ENCODE measurements at regions not wholly inside any gene's neighbourhood (a gene's known extent, or its start where the extent isn't known, plus 50 kb on each side); places are given as distances from the start of the nearest gene placed in this dataset.
A peak's percentile ranks its signal among the peaks of the same experiment; 100 is the strongest.

- ATAC-seq, result no peak
Measured at GRCh38 chr9:103798620-103799019, 295.5 kb upstream of the SMC2 start.

DNA sequence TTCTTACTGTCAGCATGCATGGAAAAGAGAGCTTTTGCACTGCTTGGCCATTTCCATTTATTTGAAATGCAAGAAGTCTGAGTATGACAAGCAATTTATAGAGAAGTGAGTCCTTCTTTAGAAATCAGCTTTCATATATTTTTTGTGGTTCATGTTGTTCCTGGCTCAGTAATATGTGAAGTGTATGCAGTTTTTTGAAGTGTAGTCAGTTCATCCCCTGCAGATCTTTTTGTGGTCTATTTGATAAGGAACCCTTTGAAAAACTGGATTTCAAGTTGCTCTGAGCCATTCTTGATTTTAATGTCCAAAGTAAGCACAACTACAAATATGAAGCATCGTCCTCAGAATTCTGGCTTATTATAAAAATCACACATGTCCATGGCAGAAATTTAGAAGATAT, 294.1 kb upstream of the SMC2 start:
- H3K4me3 ChIP-seq (ENCODE audit: low read length), result no peak overlapping the region
- no peaks in the 10 kb centered on the region for H3K36me3 Mint-ChIP-seq
- no peak for DNase-seq
- peaks cover 0 to 6% (median 0%) of the 10 kb centered on the region in 11 donors for H3K9me3 Mint-ChIP-seq
- intact Hi-C loops (cut with micrococcal nuclease), result loop anchor here in 1 of 2 donors (10.0 kb wide), 1 partner anchor 945 kb away; the partner anchor contains the start of gene NIPSNAP3A
- peaks cover 0 to 4% (median 0%) of the 10 kb centered on the region in 5 donors for H3K27me3 Mint-ChIP-seq
- POLR2A ChIA-PET, result no interaction called here
- peaks cover 0 to 5% (median 0%) of the 10 kb centered on the region in 7 donors for H3K4me1 Mint-ChIP-seq
- no peak for ATAC-seq
- H3K9me3 ChIP-seq (ENCODE audit: control insufficient read depth in 2 of 3, low read length in 3 of 3), result no peaks in the 10 kb centered on the region
- H3K4me3 Mint-ChIP-seq, result no peak overlapping the region
- no peak overlapping the region for H3K27ac Mint-ChIP-seq
- no peak overlapping the region for H3K27ac ChIP-seq (ENCODE audit: low read depth, low read length)
- H3K36me3 ChIP-seq (ENCODE audit: control insufficient read depth in 2 of 3, insufficient read depth in 3 of 3, low read length in 3 of 3), result no peaks in the 10 kb centered on the region
- no peaks in the 10 kb centered on the region for H3K27me3 ChIP-seq (ENCODE audit: control insufficient read depth in 2 of 2, insufficient read depth in 2 of 2, low read length in 2 of 2)
- H3K4me1 ChIP-seq (ENCODE audit: control insufficient read depth in 2 of 2, insufficient read depth in 2 of 2, low read length in 2 of 2), result no peaks in the 10 kb centered on the region
- CTCF ChIA-PET, result no interaction called here

More at GRCh38 chr9:103798620-103799019, 295.5 kb upstream of the SMC2 start:
- peaks cover 0 to 4% (median 0%) of the 10 kb centered on the region in 11 donors for H3K9me3 Mint-ChIP-seq
- Histone ChIP-seq H3K4me3 (ENCODE audit: low read length) (no peak overlapping the region), H3K4me1 (ENCODE audit: control insufficient read depth in 2 of 2, insufficient read depth in 2 of 2, low read length in 2 of 2) (no peaks in the 10 kb centered on the region), H3K27ac (ENCODE audit: low read depth, low read length) (no peak overlapping the region), H3K27me3 (ENCODE audit: control insufficient read depth in 2 of 2, insufficient read depth in 2 of 2, low read length in 2 of 2) (no peaks in the 10 kb centered on the region), H3K36me3 (ENCODE audit: control insufficient read depth in 2 of 3, insufficient read depth in 3 of 3, low read length in 3 of 3) (no peaks in the 10 kb centered on the region), H3K9me3 (ENCODE audit: control insufficient read depth in 2 of 3, low read length in 3 of 3) (no peaks in the 10 kb centered on the region)
- peaks cover 0 to 5% (median 0%) of the 10 kb centered on the region in 7 donors for H3K4me1 Mint-ChIP-seq
- intact Hi-C loops (cut with micrococcal nuclease), result loop anchor here in 1 of 2 donors (10.0 kb wide), 1 partner anchor 946 kb away; the partner anchor contains the start of gene NIPSNAP3A
- peaks cover 0 to 4% (median 0%) of the 10 kb centered on the region in 5 donors for H3K27me3 Mint-ChIP-seq
- ChIA-PET CTCF (no interaction called here), POLR2A (no interaction called here)
- peak overlapping the region in 1 of 10 donors; percentile 17 for H3K4me3 Mint-ChIP-seq
- no peak for DNase-seq
- no peak overlapping the region for H3K27ac Mint-ChIP-seq
- no peaks in the 10 kb centered on the region for H3K36me3 Mint-ChIP-seq

- H3K9me3 Mint-ChIP-seq, result peaks cover 0 to 5% (median 0%) of the 10 kb centered on the region in 11 donors
- Histone ChIP-seq H3K27me3 (ENCODE audit: control insufficient read depth in 2 of 2, insufficient read depth in 2 of 2, low read length in 2 of 2) (no peaks in the 10 kb centered on the region), H3K9me3 (ENCODE audit: control insufficient read depth in 2 of 3, low read length in 3 of 3) (no peaks in the 10 kb centered on the region), H3K27ac (ENCODE audit: low read depth, low read length) (no peak overlapping the region), H3K36me3 (ENCODE audit: control insufficient read depth in 2 of 3, insufficient read depth in 3 of 3, low read length in 3 of 3) (no peaks in the 10 kb centered on the region), H3K4me1 (ENCODE audit: control insufficient read depth in 2 of 2, insufficient read depth in 2 of 2, low read length in 2 of 2) (no peaks in the 10 kb centered on the region), H3K4me3 (ENCODE audit: low read length) (no peak overlapping the region)
- H3K27me3 Mint-ChIP-seq, result no peaks in the 10 kb centered on the region
- H3K27ac Mint-ChIP-seq, result no peak overlapping the region
- CTCF ChIA-PET, result no interaction called here
- DNase-seq (no peak), ATAC-seq (no peak)
- no peak overlapping the region for H3K4me3 Mint-ChIP-seq
- peaks cover 0 to 5% (median 0%) of the 10 kb centered on the region in 7 donors for H3K4me1 Mint-ChIP-seq
- no peaks in the 10 kb centered on the region for H3K36me3 Mint-ChIP-seq
- intact Hi-C loops (cut with micrococcal nuclease), result no loop called here
- POLR2A ChIA-PET, result no interaction called here
Measured at GRCh38 chr9:103802068-103802467, 292.0 kb upstream of the SMC2 start.

DNA sequence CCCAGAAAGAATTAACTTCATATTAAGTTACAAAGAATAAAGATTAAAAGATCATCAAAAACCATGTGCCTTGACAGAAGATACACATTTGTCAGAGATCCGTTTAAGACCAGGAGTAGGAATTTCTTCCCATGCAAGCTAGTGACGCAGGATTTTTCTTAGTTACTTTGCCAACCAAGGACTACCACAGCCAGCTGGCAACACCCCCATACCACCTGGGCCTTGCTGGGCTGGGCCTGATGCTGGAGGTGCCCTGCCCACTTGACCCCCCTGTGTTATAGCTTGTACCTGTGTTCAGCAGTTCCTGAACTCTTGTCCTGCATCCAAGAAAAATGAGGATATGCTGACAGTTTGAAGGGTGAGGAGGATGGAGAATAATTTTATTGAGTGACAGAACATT, 290.9 kb upstream of the SMC2 start:
- POLR2A ChIA-PET, result no interaction called here
- H3K27me3 Mint-ChIP-seq, result no peaks in the 10 kb centered on the region

DNA sequence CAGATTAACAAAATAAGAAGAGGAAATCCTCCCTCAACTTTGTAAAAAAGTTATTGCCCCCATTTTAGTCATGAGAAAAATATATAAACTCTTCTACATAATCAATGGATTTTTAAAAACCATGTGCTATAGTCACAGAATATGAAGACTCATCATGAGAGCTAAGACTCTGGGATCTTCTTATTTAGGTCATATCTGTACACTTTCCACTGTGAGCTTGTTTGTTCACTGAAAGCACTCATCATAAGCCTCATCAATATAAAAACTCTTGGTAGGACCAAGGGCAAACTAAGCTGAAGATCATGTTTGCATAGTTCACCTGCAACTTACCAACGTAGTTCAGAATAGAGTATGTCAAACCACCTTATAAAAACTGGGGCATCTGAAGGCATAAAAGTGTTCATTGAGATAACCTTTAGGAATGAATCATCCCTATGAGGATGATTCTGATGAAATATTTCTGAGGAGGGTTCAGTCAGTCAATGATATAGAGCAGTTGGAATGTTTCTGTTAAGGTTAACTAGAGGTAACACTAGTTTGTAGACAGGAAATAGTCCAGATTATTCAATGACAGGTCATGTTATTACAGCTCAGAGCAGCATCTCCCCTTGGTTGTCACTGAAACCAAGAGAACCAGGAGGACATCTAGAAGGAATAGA, 289.9 kb upstream of the SMC2 start:
- Mint-ChIP-seq H3K27ac (no peak overlapping the region), H3K36me3 (no peaks in the 10 kb centered on the region), H3K9me3 (peaks cover 0 to 2% (median 0%) of the 10 kb centered on the region in 11 donors), H3K27me3 (no peaks in the 10 kb centered on the region), H3K4me1 (no peaks in the 10 kb centered on the region), H3K4me3 (no peak overlapping the region)
- ChIA-PET POLR2A (interaction anchor here (0.7 kb wide), 1 partner anchor 1522 kb away, joined by 3 read pairs; no protein-coding TSS in a partner anchor), CTCF (no interaction called here)
- Histone ChIP-seq H3K9me3 (ENCODE audit: control insufficient read depth in 2 of 3, low read length in 3 of 3) (no peaks in the 10 kb centered on the region), H3K27me3 (ENCODE audit: control insufficient read depth in 2 of 2, insufficient read depth in 2 of 2, low read length in 2 of 2) (no peaks in the 10 kb centered on the region), H3K27ac (ENCODE audit: low read depth, low read length) (no peak overlapping the region), H3K4me3 (ENCODE audit: low read length) (no peak overlapping the region), H3K4me1 (ENCODE audit: control insufficient read depth in 2 of 2, insufficient read depth in 2 of 2, low read length in 2 of 2) (no peaks in the 10 kb centered on the region), H3K36me3 (ENCODE audit: control insufficient read depth in 2 of 3, insufficient read depth in 3 of 3, low read length in 3 of 3) (no peaks in the 10 kb centered on the region)
- DNase-seq (no peak), ATAC-seq (no peak)
- intact Hi-C loops (cut with micrococcal nuclease), result no loop called here

More for the DNA sequence above, 290.9 kb upstream of the SMC2 start:
- intact Hi-C loops (cut with micrococcal nuclease), result no loop called here
- H3K27me3 ChIP-seq (ENCODE audit: control insufficient read depth in 2 of 2, insufficient read depth in 2 of 2, low read length in 2 of 2), result no peaks in the 10 kb centered on the region
- CTCF ChIA-PET, result no interaction called here
- Mint-ChIP-seq H3K9me3 (peaks cover 0 to 2% (median 0%) of the 10 kb centered on the region in 11 donors), H3K36me3 (no peaks in the 10 kb centered on the region), H3K27ac (no peak overlapping the region), H3K4me1 (peaks cover 0 to 5% (median 0%) of the 10 kb centered on the region in 7 donors), H3K4me3 (no peak overlapping the region)
- no peak overlapping the region for H3K4me3 ChIP-seq (ENCODE audit: low read length)
- DNase-seq (no peak), ATAC-seq (no peak)
- no peaks in the 10 kb centered on the region for H3K9me3 ChIP-seq (ENCODE audit: control insufficient read depth in 2 of 3, low read length in 3 of 3)
- no peaks in the 10 kb centered on the region for H3K4me1 ChIP-seq (ENCODE audit: control insufficient read depth in 2 of 2, insufficient read depth in 2 of 2, low read length in 2 of 2)
- H3K36me3 ChIP-seq (ENCODE audit: control insufficient read depth in 2 of 3, insufficient read depth in 3 of 3, low read length in 3 of 3), result no peaks in the 10 kb centered on the region
- no peak overlapping the region for H3K27ac ChIP-seq (ENCODE audit: low read depth, low read length)

DNA sequence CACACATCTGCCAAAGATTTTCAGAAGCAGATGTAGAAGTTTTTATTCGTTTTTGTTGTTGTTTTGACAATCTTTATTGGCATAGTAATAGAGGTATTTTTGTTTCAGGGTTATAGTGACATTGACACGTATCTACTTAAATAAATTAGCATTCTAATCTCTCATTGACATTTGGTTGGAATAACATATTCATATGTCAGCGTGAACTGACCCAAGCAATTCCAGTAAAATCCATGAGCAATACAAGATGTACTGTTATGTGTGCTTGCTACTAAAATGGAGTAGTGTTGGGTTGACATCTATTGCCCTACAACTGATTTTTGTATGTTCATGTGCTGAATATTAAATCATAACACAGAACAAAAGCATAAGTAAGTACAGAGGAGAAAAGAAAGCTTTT, 284.4 kb upstream of the SMC2 start:
- no peaks in the 10 kb centered on the region for H3K27me3 Mint-ChIP-seq
- H3K36me3 Mint-ChIP-seq, result no peaks in the 10 kb centered on the region
- Histone ChIP-seq H3K4me3 (ENCODE audit: low read length) (no peak overlapping the region), H3K27me3 (ENCODE audit: control insufficient read depth in 2 of 2, insufficient read depth in 2 of 2, low read length in 2 of 2) (no peaks in the 10 kb centered on the region), H3K4me1 (ENCODE audit: control insufficient read depth in 2 of 2, insufficient read depth in 2 of 2, low read length in 2 of 2) (no peaks in the 10 kb centered on the region), H3K36me3 (ENCODE audit: control insufficient read depth in 2 of 3, insufficient read depth in 3 of 3, low read length in 3 of 3) (no peaks in the 10 kb centered on the region), H3K9me3 (ENCODE audit: control insufficient read depth in 2 of 3, low read length in 3 of 3) (no peaks in the 10 kb centered on the region), H3K27ac (ENCODE audit: low read depth, low read length) (no peak overlapping the region)
- DNase-seq, result no peak
- H3K9me3 Mint-ChIP-seq, result peaks cover 0 to 10% (median 0%) of the 10 kb centered on the region in 11 donors
- intact Hi-C loops (cut with micrococcal nuclease), result no loop called here
- no peak overlapping the region for H3K27ac Mint-ChIP-seq
- ATAC-seq, result no peak
- ChIA-PET POLR2A (no interaction called here), CTCF (no interaction called here)
- H3K4me1 Mint-ChIP-seq, result no peaks in the 10 kb centered on the region
- no peak overlapping the region for H3K4me3 Mint-ChIP-seq

- Mint-ChIP-seq H3K36me3 (no peaks in the 10 kb centered on the region), H3K27me3 (no peaks in the 10 kb centered on the region), H3K4me1 (no peaks in the 10 kb centered on the region), H3K9me3 (peaks cover 0 to 10% (median 0%) of the 10 kb centered on the region in 11 donors), H3K4me3 (no peak overlapping the region), H3K27ac (no peak overlapping the region)
- no peaks in the 10 kb centered on the region for H3K9me3 ChIP-seq (ENCODE audit: control insufficient read depth in 2 of 3, low read length in 3 of 3)
- H3K4me3 ChIP-seq (ENCODE audit: low read length), result no peak overlapping the region
- DNase-seq (no peak), ATAC-seq (no peak)
- ChIA-PET CTCF (no interaction called here), POLR2A (no interaction called here)
- H3K36me3 ChIP-seq (ENCODE audit: control insufficient read depth in 2 of 3, insufficient read depth in 3 of 3, low read length in 3 of 3), result no peaks in the 10 kb centered on the region
- no peaks in the 10 kb centered on the region for H3K4me1 ChIP-seq (ENCODE audit: control insufficient read depth in 2 of 2, insufficient read depth in 2 of 2, low read length in 2 of 2)
- no peak overlapping the region for H3K27ac ChIP-seq (ENCODE audit: low read depth, low read length)
- H3K27me3 ChIP-seq (ENCODE audit: control insufficient read depth in 2 of 2, insufficient read depth in 2 of 2, low read length in 2 of 2), result no peaks in the 10 kb centered on the region
- intact Hi-C loops (cut with micrococcal nuclease), result no loop called here
Measured at GRCh38 chr9:103811462-103811861, 282.6 kb upstream of the SMC2 start.

Measured in naive thymus-derived CD4-positive, alpha-beta T cell (primary cell).